BJ (cell line): ENCODE measurements at regions not wholly inside any gene's neighbourhood (a gene's known extent, or its start where the extent isn't known, plus 50 kb on each side); places are given as distances from the start of the nearest gene placed in this dataset.
"Not testable (repeated sequence)": the region's sequence is repeated elsewhere in the genome, so short reads cannot be mapped to it uniquely, and the experiment has no call there.

ENCODE experiments used
- CTCF ChIA-PET: fragments of 350-600 bp; formaldehyde crosslinking; extraction: SDS; loops from one replicate; lab custom pipeline; 2021; ENCODE audit warnings: antibody characterized with exemption, inconsistent platforms; lab: Yijun Ruan, JAX
- POLR2A ChIA-PET: fragments of 300-600 bp; sonication (Branson Sonifier 250); formaldehyde crosslinking; extraction: SDS; loops from one replicate; lab custom pipeline; 2021; ENCODE audit warnings: antibody characterized with exemption; lab: Charles Lee
- DNase-seq: peaks from one replicate; pipeline ENCODE4 v3.0.0-alpha.2; 2011; ENCODE audit warnings: low read depth
- H3K27me3 ChIP-seq: 2 replicates; pipeline ENCODE4 v1.6.0; 2011; ENCODE audit warnings: low read length; ENCODE audit not compliant: control insufficient read depth, insufficient read depth
- H3K36me3 ChIP-seq: 2 replicates; pipeline ENCODE4 v1.5.1; 2011; ENCODE audit warnings: low read length; ENCODE audit not compliant: control insufficient read depth, insufficient read depth
- H3K4me3 ChIP-seq: 2 replicates; pipeline ENCODE4 v1.5.1; 2011; ENCODE audit warnings: low read depth, mild to moderate bottlenecking, control low read depth, low read length
- CTCF ChIP-seq: IDR thresholded peaks from 2 replicates; pipeline ENCODE4 v1.5.1; 2011; ENCODE audit warnings: low read depth, mild to moderate bottlenecking, control low read depth, inconsistent platforms, low read length, moderate library complexity; ENCODE audit not compliant: insufficient read depth

- no peak for TF ChIP-seq CTCF
- H3K36me3 ChIP-seq, result no peaks in the 10 kb centered on the region
- H3K4me3 ChIP-seq, result no peak overlapping the region
- no peak for DNase-seq
- POLR2A ChIA-PET, result no interaction called here
- no peaks in the 10 kb centered on the region; the same call in 1 of the 2 replicates for H3K27me3 ChIP-seq
- CTCF ChIA-PET, result interaction anchor here (0.7 kb wide), 1 partner anchor 521 kb away, joined by 3 read pairs; no protein-coding TSS in a partner anchor
Measured at GRCh38 chr10:26361971-26362370, 76.2 kb upstream of the APBB1IP start.

- no peak for TF ChIP-seq CTCF
- no peaks in the 10 kb centered on the region for H3K36me3 ChIP-seq
- no peak for DNase-seq
- no peaks in the 10 kb centered on the region for H3K27me3 ChIP-seq
- ChIA-PET POLR2A (no interaction called here), CTCF (no interaction called here)
- H3K4me3 ChIP-seq, result no peak overlapping the region
Measured at GRCh38 chr10:26365681-26366358, 72.3 kb upstream of the APBB1IP start.

GRCh38 chr10:26367035-26367434 lies 71.1 kb upstream of the APBB1IP start:
- DNase-seq, H3K36me3 ChIP-seq, H3K4me3 ChIP-seq, H3K27me3 ChIP-seq, POLR2A ChIA-PET, CTCF ChIA-PET: not testable (repeated sequence)

GRCh38 chr10:26367771-26368170 lies 70.4 kb upstream of the APBB1IP start:
- no peak for DNase-seq
- CTCF ChIA-PET, result no interaction called here

GRCh38 chr10:26368463-26368862 lies 69.7 kb upstream of the APBB1IP start:
- no peak for DNase-seq
- POLR2A ChIA-PET, result no interaction called here
- TF ChIP-seq CTCF, result no peak
- no peaks in the 10 kb centered on the region for H3K36me3 ChIP-seq
- CTCF ChIA-PET, result no interaction called here
- no peaks in the 10 kb centered on the region for H3K27me3 ChIP-seq
- H3K4me3 ChIP-seq, result no peak overlapping the region

More at GRCh38 chr10:26367771-26368170, 70.4 kb upstream of the APBB1IP start:
- Histone ChIP-seq H3K4me3 (no peak overlapping the region), H3K36me3 (no peaks in the 10 kb centered on the region), H3K27me3 (no peaks in the 10 kb centered on the region)
- POLR2A ChIA-PET, result no interaction called here
- no peak for TF ChIP-seq CTCF
